RWPE1 (cell line): ENCODE measurements at regions not wholly inside any gene's neighbourhood (a gene's known extent, or its start where the extent isn't known, plus 50 kb on each side); places are given as distances from the start of the nearest gene placed in this dataset.

Experiments used
- CTCF ChIA-PET: fragments of 350-600 bp; sonication (Branson Sonifier 250); formaldehyde crosslinking; extraction: SDS; loops from one replicate; lab custom pipeline; 2021; lab: Yijun Ruan, JAX
- POLR2A ChIA-PET: fragments of 400-600 bp; formaldehyde crosslinking; extraction: SDS; loops from one replicate; lab custom pipeline; 2020; ENCODE audit warnings: antibody characterized with exemption; ENCODE audit not compliant: low non-redundant PET; lab: Yijun Ruan, JAX
- DNase-seq: peaks from one replicate; pipeline ENCODE4 v3.0.0; 2012; ENCODE audit warnings: low spot score
- H3K27ac ChIP-seq: fragments of 450-650 bp; 2 replicates; pipeline ENCODE4 v1.5.1; 2017
- CTCF ChIP-seq: fragments of 450-650 bp; conservative IDR thresholded peaks from 2 replicates; pipeline ENCODE4 v1.5.1; 2017; ENCODE audit warnings: low read depth, mild to moderate bottlenecking

DNA sequence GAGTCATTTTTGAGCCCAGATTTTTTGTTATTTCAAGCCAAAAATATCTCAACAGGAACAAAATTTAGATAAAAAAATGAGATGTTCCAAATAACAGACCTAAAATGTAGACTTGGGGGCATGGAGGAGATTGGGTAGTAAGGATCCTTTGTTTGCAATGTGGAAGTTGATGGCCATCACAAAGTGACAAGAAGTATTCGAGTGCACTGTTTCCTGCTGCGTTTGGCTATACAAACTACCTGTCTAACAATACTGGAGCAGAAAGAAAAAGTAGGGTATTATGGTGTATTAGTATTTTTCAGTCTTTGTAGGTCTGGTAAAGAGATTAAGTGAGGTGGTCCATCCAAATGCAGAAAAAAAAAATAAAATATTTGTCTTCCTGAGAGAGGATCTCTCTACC is 284.2 kb downstream of the C3orf38 start:
- ChIA-PET CTCF (no interaction called here), POLR2A (no interaction called here)
- no peak overlapping the region for H3K27ac ChIP-seq
- no peak for TF ChIP-seq CTCF
- DNase-seq = no peak

DNA sequence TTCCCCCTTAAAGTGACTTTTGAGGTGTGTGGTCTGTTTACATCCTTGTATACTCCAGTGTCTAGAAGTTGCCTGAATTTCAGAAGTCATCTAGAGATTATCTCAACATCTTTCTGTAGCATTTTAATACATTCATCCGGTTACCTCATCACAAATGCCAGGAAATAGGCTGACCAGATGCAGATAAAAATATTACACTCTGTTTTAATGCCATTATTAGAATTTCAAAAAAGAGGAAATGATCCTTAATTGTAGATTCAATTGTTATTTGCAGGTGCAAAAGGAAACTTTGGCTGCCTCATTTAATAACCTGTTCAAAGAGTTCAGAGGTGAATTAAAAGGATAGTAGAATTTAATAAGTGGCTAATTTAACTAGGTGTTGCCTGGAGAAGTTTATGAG is 290.9 kb downstream of the C3orf38 start:
- no peak for DNase-seq
- POLR2A ChIA-PET = no interaction called here
- CTCF ChIA-PET = no interaction called here
- TF ChIP-seq CTCF = no peak
- no peak overlapping the region for H3K27ac ChIP-seq

- no peak for TF ChIP-seq CTCF
- H3K27ac ChIP-seq = no peak overlapping the region
- POLR2A ChIA-PET = no interaction called here
- no peak for DNase-seq
- CTCF ChIA-PET = no interaction called here
Observed at GRCh38 chr3:88443066-88443465, 293.3 kb downstream of the C3orf38 start.

DNA sequence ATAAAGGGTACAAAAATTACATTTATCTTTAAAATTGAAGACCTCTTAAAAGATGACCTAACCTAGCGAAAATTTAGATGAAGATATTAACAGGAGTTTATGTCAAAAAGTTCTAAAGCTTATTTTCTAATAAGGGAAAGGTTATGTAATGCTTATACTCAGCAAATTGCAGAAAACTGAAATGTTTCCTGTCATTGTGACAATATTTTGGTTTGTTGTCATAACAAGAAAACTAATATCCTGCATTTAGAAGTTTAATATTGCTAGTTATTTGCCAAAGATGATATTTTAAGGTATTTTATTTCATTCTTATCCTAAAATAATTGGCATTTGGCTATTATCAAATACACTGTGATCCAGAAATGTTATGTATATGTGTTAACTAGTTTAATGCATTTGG is 294.5 kb downstream of the C3orf38 start:
- no peak overlapping the region for H3K27ac ChIP-seq
- no peak for DNase-seq
- ChIA-PET CTCF (no interaction called here), POLR2A (no interaction called here)
- TF ChIP-seq CTCF = no peak

DNA sequence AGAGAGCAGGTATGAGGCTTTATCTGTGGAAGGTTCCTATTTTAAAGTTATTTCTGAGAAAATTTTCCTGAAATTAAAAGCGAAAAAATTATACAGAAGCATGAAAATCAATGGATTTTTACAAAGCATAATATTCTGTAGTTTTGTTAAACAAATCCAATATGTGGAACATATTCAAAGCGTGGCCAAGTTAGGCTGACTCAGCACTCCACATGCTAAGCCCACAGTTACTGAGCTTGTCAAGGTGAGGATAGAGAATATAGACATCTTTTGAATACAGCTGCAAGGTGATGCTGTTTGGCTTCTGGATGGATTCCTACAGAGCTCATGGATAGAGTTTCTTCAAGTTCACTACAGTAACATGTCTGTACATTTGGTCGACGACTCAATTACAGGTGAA is 302.5 kb downstream of the C3orf38 start:
- no peak for TF ChIP-seq CTCF
- no peak for DNase-seq
- no peak overlapping the region for H3K27ac ChIP-seq
- CTCF ChIA-PET = no interaction called here
- POLR2A ChIA-PET = no interaction called here

GRCh38 chr3:88460369-88460768 is 310.6 kb downstream of the C3orf38 start:
- CTCF ChIA-PET = no interaction called here
- no peak overlapping the region for H3K27ac ChIP-seq
- TF ChIP-seq CTCF = no peak
- no peak for DNase-seq
- POLR2A ChIA-PET = no interaction called here

GRCh38 chr3:88462230-88462629 is 312.5 kb downstream of the C3orf38 start:
- DNase-seq = no peak
- CTCF ChIA-PET = no interaction called here
- POLR2A ChIA-PET = no interaction called here
- H3K27ac ChIP-seq = no peak overlapping the region
- no peak for TF ChIP-seq CTCF
